ENCODE measurements at regions not wholly inside any gene's neighbourhood (a gene's known extent, or its start where the extent isn't known, plus 50 kb on each side); places are given as distances from the start of the nearest gene placed in this dataset.
"Not testable (repeated sequence)": the region's sequence is repeated elsewhere in the genome, so short reads cannot be mapped to it uniquely, and the experiment has no call there.

GRCh38 chr14:55979096-55979495 is 139.1 kb upstream of the PELI2 start:
- no peak for DNase-seq (ENCODE audit: low read depth)

GRCh38 chr14:55979781-55980180 is 138.4 kb upstream of the PELI2 start:
- DNase-seq (ENCODE audit: low read depth): no peak

- DNase-seq (ENCODE audit: low read depth): no peak
Observed at GRCh38 chr14:55980970-55981369, 137.2 kb upstream of the PELI2 start.

- DNase-seq (ENCODE audit: low read depth): no peak
Observed at GRCh38 chr14:55986069-55986468, 132.1 kb upstream of the PELI2 start.

- no peak for DNase-seq (ENCODE audit: low read depth)
Observed at GRCh38 chr14:56000846-56001245, 117.4 kb upstream of the PELI2 start.

- no peak for DNase-seq (ENCODE audit: low read depth)
Observed at GRCh38 chr14:56002342-56002741, 115.9 kb upstream of the PELI2 start.

- DNase-seq (ENCODE audit: low read depth): no peak
Observed at GRCh38 chr14:56002876-56003625, 115.2 kb upstream of the PELI2 start.

- DNase-seq (ENCODE audit: low read depth): no peak
Observed at GRCh38 chr14:56004323-56004722, 113.9 kb upstream of the PELI2 start.

- no peak for DNase-seq (ENCODE audit: low read depth)
Observed at GRCh38 chr14:56004786-56005185, 113.4 kb upstream of the PELI2 start.

GRCh38 chr14:56005191-56006053 is 112.8 kb upstream of the PELI2 start:
- DNase-seq (ENCODE audit: low read depth): no peak

GRCh38 chr14:56007491-56007890 is 110.7 kb upstream of the PELI2 start:
- not testable (repeated sequence) for DNase-seq (ENCODE audit: low read depth)

GRCh38 chr14:56008150-56008549 is 110.1 kb upstream of the PELI2 start:
- no peak for DNase-seq (ENCODE audit: low read depth)

GRCh38 chr14:56008661-56009060 is 109.5 kb upstream of the PELI2 start:
- DNase-seq (ENCODE audit: low read depth): not testable (repeated sequence)

- no peak for DNase-seq (ENCODE audit: low read depth)
Observed at GRCh38 chr14:56023661-56024081, 94.5 kb upstream of the PELI2 start.

- DNase-seq (ENCODE audit: low read depth): no peak
Observed at GRCh38 chr14:56025191-56025590, 93.0 kb upstream of the PELI2 start.

GRCh38 chr14:56026506-56026905 is 91.7 kb upstream of the PELI2 start:
- DNase-seq (ENCODE audit: low read depth): no peak

- no peak for DNase-seq (ENCODE audit: low read depth)
Observed at GRCh38 chr14:56027421-56027820, 90.8 kb upstream of the PELI2 start.

- no peak for DNase-seq (ENCODE audit: low read depth)
Observed at GRCh38 chr14:56027916-56028712, 90.1 kb upstream of the PELI2 start.

- no peak for DNase-seq (ENCODE audit: low read depth)
Observed at GRCh38 chr14:56036353-56036752, 81.9 kb upstream of the PELI2 start.

- DNase-seq (ENCODE audit: low read depth): no peak
Observed at GRCh38 chr14:56040121-56040520, 78.1 kb upstream of the PELI2 start.

GRCh38 chr14:56044196-56044595 is 74.0 kb upstream of the PELI2 start:
- no peak for DNase-seq (ENCODE audit: low read depth)

GRCh38 chr14:56046546-56046945 is 71.7 kb upstream of the PELI2 start:
- DNase-seq (ENCODE audit: low read depth): no peak

Data from ELR (cell line).